ENCODE measurements at regions not wholly inside any gene's neighbourhood (a gene's known extent, or its start where the extent isn't known, plus 50 kb on each side); places are given as distances from the start of the nearest gene placed in this dataset.
"Not testable (repeated sequence)": the region's sequence is repeated elsewhere in the genome, so short reads cannot be mapped to it uniquely, and the experiment has no call there.

DNA sequence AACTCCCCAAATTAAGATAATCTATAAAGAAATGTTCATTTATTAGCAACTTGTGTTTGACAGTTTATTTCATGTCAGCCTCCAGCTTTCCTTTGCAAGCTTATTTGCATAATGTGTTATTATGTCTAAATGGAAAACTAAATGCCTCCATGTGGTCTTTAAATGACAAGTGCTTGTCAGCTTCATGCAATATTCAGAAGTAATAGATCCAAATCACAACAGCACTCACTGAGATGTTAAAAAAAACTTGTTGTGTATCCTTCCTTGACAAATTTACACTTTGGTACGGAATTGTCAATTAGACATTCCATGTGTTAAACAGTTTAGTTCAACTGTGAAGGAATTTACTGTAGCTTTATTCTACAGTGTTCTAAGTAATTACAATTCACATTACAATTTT is 124.4 kb upstream of the PTBP2 start:
- no peak for DNase-seq (ENCODE audit: low read depth)

DNA sequence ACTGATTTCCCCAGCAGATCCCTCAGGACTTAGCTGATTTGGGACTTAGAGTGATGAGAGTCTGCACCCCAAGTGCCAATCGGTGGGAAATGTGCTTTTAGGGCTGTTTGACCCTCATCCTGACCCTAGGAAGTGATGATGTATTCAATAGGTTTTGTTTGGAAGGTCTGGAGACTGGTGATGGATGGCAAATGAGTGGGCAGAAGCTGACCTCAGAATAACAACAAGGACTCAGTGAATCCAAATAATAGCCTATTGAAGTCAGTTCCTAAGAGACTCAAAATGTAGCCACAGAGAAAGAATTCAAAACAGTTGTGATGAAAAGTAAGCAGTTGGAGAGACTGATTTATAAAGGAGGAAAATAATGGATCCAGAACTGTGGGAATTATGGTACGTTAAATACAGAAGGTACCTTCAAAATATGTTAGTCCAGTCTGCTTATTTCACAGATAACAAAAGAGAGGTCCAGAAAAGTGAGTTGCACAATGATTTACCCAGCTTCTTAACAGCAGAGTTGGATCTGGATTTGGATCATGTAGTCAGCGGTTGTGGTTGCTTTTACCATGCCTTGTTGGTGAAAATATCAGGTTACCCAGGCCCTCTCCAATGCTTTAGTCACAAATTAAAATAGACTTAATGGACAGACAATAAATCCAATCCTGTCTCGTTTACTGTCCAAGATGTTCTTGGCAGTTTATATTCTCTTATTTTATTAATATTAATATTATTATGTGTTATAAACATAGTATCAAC is 123.0 kb upstream of the PTBP2 start:
- DNase-seq (ENCODE audit: low read depth): peak; percentile 49

DNA sequence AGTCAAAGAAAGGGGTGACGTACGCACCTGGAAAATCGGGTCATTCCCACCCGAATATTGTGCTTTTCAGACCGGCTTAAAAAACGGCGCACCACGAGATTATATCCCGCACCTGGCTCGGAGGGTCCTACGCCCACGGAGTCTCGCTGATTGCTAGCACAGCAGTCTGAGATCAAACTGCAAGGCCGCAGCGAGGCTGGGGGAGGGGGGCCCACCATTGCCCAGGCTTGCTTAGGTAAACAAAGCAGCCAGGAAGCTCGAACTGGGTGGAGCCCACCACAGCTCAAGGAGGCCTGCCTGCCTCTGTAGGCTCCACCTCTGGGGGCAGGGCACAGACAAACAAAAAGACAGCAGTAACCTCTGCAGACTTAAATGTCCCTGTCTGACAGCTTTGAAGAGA is 117.0 kb upstream of the PTBP2 start:
- DNase-seq (ENCODE audit: low read depth): not testable (repeated sequence)

DNA sequence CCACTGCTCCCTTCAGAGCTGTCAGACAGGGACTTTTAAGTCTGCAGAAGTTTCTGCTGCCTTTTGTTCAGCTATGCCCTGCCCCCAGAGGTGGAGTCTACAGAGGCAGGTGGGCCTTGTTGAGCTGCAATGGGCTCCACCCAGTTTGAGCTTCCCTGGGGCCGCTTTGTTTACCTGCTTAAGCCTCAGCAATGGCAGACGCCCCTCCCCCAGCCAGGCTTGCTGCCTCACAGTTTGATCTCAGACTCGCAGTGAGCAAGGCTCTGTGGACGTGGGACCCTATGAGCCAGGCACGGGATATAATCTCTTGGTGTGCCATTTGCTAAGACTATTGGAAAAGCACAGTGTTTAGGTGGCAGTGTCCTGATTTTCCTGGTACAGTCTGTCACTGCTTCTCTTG is 104.2 kb upstream of the PTBP2 start:
- DNase-seq (ENCODE audit: low read depth): not testable (repeated sequence)

DNA sequence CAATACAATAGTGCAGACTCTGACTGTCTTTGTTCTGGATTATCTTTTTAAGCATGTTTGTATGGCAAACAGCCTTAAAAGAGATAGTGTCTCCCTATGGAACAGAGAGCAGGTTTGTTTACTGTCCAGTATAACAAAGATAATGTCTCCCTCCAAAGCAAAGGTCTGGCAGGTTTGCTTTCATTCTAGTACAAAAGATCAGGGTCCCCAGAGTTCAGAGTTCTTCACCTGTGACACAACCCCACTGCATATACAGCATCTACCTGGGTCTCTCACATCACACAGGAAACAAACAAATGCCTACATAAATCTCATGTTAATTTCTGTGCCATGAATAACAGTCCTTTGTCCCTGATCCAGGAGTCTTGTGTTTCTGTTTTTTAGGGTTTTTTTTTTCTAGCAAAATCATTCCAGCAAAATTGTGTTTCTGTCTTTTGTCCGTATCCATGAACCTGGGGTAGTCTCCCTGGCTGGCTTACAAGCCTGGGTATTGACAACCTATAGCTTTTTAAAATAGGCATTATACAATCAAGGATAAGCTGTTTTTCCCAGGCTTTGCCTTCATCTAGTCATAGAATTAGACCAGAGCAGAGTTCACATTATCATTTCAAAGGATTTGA is 89.4 kb upstream of the PTBP2 start:
- DNase-seq (ENCODE audit: low read depth): no peak

DNA sequence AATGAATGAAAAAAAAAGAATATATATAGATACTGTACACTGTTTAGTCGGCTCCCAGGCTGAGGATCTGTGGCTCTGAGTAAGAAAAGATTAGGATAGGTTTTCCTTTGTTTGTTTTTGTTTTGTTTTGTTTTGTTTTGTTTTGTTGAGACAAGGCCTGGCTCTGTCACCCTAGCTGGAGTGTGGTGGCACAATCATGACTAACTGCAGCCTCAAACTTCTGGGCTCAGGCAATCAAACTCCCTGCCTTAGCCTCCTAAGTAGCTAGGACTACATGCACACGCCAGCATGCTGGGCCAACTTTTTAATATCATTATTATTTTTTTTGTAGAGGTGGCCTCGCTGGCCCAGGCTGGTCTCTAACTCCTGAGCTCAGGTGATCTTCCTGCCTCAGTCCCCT is 87.9 kb upstream of the PTBP2 start:
- DNase-seq (ENCODE audit: low read depth): no peak

DNA sequence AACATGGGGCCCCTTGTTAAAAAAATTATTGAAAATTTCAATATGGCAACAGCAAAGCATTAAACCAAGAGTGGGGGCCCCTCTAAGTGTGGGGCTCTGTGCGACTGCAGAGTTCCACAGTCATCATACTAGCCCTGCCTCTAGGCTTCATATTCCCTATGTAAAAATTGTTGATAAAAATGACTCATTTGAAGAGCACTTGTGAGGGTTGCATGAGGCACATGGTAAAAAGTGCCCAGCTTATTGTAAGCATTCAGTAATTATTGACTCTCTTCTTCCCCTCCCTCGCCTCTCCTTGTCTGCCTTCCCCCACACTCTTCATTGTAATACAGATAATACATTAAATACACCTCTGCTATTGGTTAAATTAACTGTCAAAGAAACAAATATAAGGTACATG is 86.7 kb upstream of the PTBP2 start:
- DNase-seq (ENCODE audit: low read depth): no peak

DNA sequence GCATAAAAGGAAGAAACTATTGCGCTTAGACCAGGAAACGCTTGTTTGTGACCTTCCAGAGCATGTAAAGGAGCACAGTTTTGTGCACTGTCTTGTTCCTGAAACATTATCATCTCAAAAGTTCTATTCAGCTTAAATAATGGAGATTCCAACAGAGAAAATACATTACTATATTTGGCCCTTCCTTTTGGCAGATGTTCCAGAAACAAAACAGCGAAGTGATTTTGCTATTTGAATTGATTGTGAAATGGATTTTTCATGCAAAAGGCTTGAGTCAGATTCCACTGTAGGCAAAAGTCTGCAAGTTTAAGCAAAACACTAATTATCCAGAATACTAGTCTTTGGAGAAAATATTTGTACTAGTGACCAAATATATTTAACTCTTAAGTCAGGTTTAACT is 80.3 kb upstream of the PTBP2 start:
- no peak for DNase-seq (ENCODE audit: low read depth)

DNA sequence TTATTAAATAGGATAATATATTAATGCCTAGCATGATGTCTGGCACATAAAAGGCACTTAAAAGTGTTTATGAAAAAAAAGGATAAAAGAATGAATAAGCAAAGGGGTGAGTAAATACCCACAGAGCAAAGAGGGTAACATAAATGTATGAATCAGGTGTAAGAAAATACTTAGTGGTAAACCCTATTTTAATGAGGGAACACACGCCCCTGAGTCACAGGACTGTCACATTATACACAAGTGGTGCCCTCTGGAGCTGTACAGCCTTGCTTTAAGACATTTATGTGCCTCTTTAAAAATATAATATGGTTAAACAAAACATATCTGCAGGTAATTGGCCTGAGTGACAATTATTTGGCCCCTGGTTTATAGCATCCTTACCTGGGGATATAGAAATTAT is 78.1 kb upstream of the PTBP2 start:
- DNase-seq (ENCODE audit: low read depth): no peak

DNA sequence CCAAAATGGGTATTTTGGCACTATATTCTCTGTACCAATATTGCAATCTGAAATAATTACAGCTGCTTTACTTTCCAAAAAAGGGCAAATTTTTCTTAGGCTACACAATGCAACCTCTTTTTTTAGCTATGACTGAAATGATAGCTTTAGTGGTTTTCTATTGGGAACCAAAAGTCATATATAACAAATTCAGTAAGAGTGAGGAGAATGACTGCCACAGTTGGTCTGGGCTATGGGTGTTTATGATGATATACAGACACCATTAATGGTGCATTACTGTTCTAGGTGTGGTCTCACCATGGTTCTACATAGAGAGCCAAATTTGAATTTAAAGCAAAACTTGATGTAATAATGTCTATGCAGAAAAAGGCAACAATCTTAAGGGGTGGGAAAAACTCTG is 72.3 kb upstream of the PTBP2 start:
- no peak for DNase-seq (ENCODE audit: low read depth)

DNA sequence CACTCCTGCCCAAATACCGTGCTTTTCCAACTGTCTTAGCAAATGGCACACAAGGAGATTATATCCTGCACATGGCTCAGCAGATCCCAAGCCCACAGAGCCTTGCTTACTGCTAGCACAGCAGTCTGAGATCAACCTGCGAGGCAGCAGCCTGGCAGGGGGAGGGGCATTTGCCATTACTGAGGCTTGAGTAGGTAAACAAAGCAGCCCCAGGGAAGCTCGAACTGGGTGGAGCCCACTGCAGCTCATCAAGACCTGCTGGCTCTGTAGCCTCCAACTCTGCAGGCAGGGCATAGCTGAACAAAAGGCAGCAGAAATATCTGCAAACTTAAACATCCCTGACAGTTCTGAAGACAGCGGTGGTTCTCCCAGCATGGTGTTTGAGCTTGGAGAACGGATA is 70.1 kb upstream of the PTBP2 start:
- no peak for DNase-seq (ENCODE audit: low read depth)

DNA sequence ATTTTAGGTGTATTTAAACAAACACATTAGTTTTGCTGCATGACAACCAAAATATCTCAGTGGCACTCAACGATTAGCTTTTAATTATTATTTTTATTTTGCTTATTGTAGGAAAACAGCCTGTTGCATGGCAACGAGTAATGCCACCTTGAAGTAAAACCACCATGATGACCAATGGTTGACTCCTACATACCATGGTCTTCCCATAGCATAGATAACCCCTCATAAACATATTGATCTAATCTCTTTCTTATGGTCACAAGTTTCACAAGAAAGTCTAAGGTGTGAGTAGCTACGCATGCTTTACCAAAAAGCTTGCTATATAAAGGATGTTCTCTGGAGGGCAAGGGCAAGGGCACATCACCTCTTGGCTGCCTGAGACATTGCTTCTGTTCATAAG is 61.5 kb upstream of the PTBP2 start:
- no peak for DNase-seq (ENCODE audit: low read depth)

DNA sequence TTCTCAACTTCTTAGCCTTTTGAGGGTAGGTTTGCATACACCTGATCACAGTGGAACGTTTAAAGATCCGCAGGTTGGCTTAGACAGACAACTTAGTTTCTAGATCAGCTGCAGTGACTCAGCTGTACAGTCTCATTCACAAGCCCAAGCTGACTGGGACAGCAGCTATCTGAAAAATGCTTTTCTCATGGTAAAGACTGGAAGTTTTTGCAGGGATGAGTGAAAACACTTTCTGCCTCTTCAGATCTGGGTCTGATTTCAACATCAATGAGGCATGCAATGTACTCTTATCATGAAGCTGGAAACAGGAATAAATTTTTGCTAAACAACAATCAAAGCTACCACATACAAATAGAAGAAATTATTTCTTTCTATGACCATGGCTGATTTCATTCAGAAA is 61.1 kb upstream of the PTBP2 start:
- no peak for DNase-seq (ENCODE audit: low read depth)

All from RPMI7951 (cell line).